GM12875 (cell line): ENCODE measurements at regions not wholly inside any gene's neighbourhood (a gene's known extent, or its start where the extent isn't known, plus 50 kb on each side); places are given as distances from the start of the nearest gene placed in this dataset.

ENCODE experiments used
- H3K4me3 ChIP-seq: one replicate; pipeline ENCODE4 v1.5.1; 2011; ENCODE audit warnings: low read depth, low read length, control low read depth
- TF ChIP-seq, protein P1 (sequence below): IDR thresholded peaks from 2 replicates; pipeline ENCODE4 v1.5.1; 2011; ENCODE audit warnings: low read depth, mild to moderate bottlenecking, control low read depth, inconsistent platforms, low read length, moderate library complexity, borderline replicate concordance; ENCODE audit not compliant: insufficient read depth

DNA sequence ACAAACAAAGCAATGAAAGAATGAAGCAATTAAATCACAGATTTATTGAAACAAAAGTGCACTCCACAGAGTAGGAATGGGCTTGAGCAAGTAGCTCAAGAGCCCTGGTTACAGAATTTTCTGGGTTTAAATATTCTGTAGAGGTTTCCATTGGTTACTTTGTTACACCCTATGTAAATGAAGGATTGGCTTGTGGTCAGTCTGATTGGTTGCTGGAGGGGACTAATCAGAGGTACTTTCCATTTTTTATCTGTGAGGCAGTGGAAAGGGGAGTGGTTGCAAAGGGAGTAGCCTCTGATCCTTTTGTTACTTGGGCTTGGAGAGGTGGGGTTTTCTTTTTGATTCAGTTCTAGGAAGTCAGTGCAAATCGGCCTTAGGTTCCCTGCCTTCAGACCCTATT is 253.3 kb downstream of the ARL6IP6 start:
- no peak overlapping the region for H3K4me3 ChIP-seq
- TF ChIP-seq, protein P1, sequence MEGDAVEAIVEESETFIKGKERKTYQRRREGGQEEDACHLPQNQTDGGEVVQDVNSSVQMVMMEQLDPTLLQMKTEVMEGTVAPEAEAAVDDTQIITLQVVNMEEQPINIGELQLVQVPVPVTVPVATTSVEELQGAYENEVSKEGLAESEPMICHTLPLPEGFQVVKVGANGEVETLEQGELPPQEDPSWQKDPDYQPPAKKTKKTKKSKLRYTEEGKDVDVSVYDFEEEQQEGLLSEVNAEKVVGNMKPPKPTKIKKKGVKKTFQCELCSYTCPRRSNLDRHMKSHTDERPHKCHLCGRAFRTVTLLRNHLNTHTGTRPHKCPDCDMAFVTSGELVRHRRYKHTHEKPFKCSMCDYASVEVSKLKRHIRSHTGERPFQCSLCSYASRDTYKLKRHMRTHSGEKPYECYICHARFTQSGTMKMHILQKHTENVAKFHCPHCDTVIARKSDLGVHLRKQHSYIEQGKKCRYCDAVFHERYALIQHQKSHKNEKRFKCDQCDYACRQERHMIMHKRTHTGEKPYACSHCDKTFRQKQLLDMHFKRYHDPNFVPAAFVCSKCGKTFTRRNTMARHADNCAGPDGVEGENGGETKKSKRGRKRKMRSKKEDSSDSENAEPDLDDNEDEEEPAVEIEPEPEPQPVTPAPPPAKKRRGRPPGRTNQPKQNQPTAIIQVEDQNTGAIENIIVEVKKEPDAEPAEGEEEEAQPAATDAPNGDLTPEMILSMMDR: no peak

DNA sequence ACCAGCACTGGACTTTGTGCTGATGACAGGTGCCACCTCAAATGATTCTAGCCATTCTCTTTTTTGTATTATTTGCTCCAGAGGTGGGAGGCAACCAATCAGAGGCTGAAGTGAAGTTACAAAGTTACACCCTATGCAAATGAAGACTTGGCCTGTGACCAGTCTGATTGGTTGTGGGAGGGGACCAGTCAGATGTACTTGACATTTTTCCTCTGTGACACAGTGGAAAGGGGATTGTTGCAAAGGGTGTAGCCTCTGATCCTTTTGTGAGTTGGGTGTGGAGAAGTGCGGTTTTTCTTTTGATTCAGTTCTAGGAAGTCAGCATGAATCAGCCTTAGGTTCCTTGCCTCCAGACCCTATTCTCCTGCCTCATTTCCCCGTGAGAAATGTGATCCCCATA is 244.0 kb downstream of the ARL6IP6 start:
- H3K4me3 ChIP-seq: no peak overlapping the region
- TF ChIP-seq, protein P1: no peak

DNA sequence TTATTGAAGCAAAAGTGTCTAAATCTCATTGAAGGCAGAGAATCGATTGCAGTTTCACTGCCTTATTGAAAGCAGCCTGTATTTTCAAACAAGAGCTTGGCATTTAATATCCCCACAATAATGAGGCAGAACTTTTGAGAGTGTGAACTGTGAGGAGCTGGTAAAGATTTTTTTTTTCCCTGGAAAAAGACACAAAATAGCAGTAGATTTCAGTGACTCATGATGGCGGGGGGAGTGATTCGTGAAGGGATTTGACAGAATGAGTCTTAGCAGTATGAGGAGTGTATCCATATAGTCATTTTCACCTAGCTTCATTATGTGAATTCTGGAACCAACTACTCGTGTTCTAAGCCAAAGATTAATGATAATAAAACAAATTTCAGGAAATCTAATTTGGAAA is 242.9 kb downstream of the ARL6IP6 start:
- TF ChIP-seq, protein P1: no peak
- no peak overlapping the region for H3K4me3 ChIP-seq

DNA sequence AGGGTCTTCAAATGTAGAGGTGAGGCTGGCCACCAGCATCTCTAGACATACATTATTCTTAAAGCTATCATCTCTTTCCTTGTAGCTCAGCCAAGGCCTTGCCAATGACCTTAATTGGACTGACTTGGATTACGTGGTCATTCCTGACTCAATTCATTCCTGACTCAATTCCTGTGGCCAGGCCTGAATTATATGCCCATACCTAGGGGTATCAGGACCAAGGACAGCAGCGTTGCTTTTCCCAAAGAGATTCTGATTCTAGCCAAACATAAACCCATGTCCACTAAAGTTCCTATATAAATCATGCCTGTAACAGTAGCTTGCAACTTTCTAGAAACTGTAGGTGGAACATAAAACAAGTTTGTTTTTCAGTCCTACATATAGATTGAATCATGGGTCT is 231.7 kb downstream of the ARL6IP6 start:
- no peak overlapping the region for H3K4me3 ChIP-seq
- TF ChIP-seq, protein P1: no peak

DNA sequence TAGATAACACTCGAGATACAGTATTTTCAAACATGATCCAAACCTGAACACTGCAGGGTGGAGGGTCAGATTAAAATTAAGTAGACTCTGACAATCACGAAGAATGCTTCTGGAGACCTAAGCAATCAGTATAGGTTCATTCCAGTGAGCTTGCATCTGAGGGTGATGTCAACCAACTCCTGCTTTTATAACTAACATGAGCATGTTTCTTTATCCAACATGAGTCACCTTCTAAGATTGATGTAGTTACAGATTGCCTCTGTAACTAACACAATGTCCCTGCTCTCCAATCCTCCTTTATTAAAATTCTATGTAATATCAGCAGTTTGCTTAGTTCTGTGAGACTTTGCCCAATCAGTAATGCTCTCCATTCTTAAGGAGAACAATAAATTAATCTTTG is 225.7 kb downstream of the ARL6IP6 start:
- no peak overlapping the region for H3K4me3 ChIP-seq
- TF ChIP-seq, protein P1: no peak

DNA sequence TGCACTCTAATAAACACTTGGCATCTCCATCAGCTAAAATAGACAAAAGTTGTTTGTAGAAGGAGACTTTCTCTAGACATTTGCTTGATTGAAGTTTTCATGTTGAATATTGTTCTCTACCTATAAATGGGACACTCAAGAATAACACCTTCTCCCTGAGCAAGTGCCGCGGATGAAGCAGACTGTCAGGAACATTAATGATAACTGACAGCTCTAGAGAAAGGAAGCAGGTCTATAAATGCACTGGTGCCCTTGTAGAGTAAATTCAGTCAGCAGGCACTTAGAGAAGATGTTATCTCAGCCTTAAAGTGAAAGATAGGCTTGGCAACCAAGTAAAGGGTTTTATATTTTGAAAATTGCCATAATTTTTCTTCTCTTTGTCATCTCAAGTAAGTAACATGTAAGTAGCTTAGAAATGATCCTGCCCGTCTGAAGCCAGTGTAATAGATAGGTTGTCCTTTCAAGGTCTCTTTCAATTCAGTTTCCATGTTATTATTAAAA is 224.6 kb downstream of the ARL6IP6 start:
- H3K4me3 ChIP-seq: no peak overlapping the region

DNA sequence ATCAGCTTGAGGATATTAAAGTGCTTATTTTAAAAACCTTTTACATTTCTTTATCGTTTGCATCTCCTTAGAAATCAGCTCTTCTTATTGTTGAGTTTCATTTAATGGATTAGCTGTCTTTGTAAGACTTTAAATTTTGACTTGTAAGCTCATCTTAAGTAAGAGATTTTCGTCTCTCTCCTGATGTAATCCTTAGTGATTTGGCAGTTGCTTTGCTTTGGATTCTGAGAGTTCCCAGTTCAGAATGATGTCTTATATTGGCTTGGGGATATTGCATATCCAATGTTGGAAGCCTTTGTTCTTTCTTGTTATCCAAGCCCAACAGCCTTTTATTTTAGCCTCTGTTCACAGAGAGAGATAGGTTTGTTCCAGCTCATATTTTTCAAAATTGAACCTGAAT is 212.1 kb downstream of the ARL6IP6 start:
- TF ChIP-seq, protein P1: no peak
- no peak overlapping the region for H3K4me3 ChIP-seq

More for the DNA sequence above, 224.6 kb downstream of the ARL6IP6 start:
- TF ChIP-seq, protein P1: no peak
